Activated T-cell treated with anti-CD3 and anti-CD28 coated beads for 4 hours (primary cell): ENCODE measurements at regions not wholly inside any gene's neighbourhood (a gene's known extent, or its start where the extent isn't known, plus 50 kb on each side); places are given as distances from the start of the nearest gene placed in this dataset.
"Not testable (repeated sequence)": the region's sequence is repeated elsewhere in the genome, so short reads cannot be mapped to it uniquely, and the experiment has no call there.

Experiments used
- DNase-seq: peaks from one replicate; pipeline ENCODE4 v3.0.0-alpha.2; 2020

- no peak for DNase-seq
These were observed 335.7 kb upstream of the SNX7 start for GRCh38 chr1:98325646-98326440.

- no peak for DNase-seq
These were observed 337.6 kb upstream of the SNX7 start for GRCh38 chr1:98323906-98324358.

GRCh38 chr1:98323388-98323787 is 338.1 kb upstream of the SNX7 start:
- no peak for DNase-seq

- no peak for DNase-seq
These were observed 338.6 kb upstream of the SNX7 start for GRCh38 chr1:98322966-98323365.

- no peak for DNase-seq
These were observed 339.4 kb upstream of the SNX7 start for GRCh38 chr1:98322086-98322485.

GRCh38 chr1:98321191-98321590 is 340.3 kb upstream of the SNX7 start:
- DNase-seq = no peak

GRCh38 chr1:98316286-98316905 is 345.1 kb upstream of the SNX7 start:
- DNase-seq = no peak

- DNase-seq = no peak
These were observed 346.2 kb upstream of the SNX7 start for GRCh38 chr1:98315309-98315708.

- no peak for DNase-seq
These were observed 346.9 kb upstream of the SNX7 start for GRCh38 chr1:98314601-98315000.

- no peak for DNase-seq
These were observed 354.9 kb upstream of the SNX7 start for GRCh38 chr1:98306517-98307089.

- no peak for DNase-seq
These were observed 356.2 kb upstream of the SNX7 start for GRCh38 chr1:98305362-98305761.

- DNase-seq = no peak
These were observed 356.6 kb upstream of the SNX7 start for GRCh38 chr1:98304888-98305287.

- DNase-seq = no peak
These were observed 361.7 kb upstream of the SNX7 start for GRCh38 chr1:98299861-98300260.

GRCh38 chr1:98299313-98299712 is 362.2 kb upstream of the SNX7 start:
- no peak for DNase-seq

GRCh38 chr1:98298319-98298718 is 363.2 kb upstream of the SNX7 start:
- DNase-seq = no peak

GRCh38 chr1:98296681-98297080 is 364.8 kb upstream of the SNX7 start:
- no peak for DNase-seq

- no peak for DNase-seq
These were observed 367.4 kb upstream of the SNX7 start for GRCh38 chr1:98294127-98294526.

GRCh38 chr1:98292994-98293393 is 368.5 kb upstream of the SNX7 start:
- no peak for DNase-seq

- DNase-seq = no peak
These were observed 368.5 kb upstream of the DPYD start for GRCh38 chr1:98289311-98289710.

GRCh38 chr1:98288494-98288893 is 367.7 kb upstream of the DPYD start:
- no peak for DNase-seq

- no peak for DNase-seq
These were observed 366.8 kb upstream of the DPYD start for GRCh38 chr1:98287626-98288025.

- no peak for DNase-seq
These were observed 365.8 kb upstream of the DPYD start for GRCh38 chr1:98286656-98287055.

- not testable (repeated sequence) for DNase-seq
These were observed 364.5 kb upstream of the DPYD start for GRCh38 chr1:98285286-98285685.

- DNase-seq = no peak
These were observed 359.2 kb upstream of the DPYD start for GRCh38 chr1:98280049-98280448.
